ENCODE measurements at regions not wholly inside any gene's neighbourhood (a gene's known extent, or its start where the extent isn't known, plus 50 kb on each side); places are given as distances from the start of the nearest gene placed in this dataset.
A peak's percentile ranks its signal among the peaks of the same experiment; 100 is the strongest.

GRCh38 chr4:81732980-81733379, 261.3 kb upstream of the RASGEF1B start:
- H3K27me3 ChIP-seq (ENCODE audit: insufficient read depth, low read length, poor library complexity): no peaks in the 10 kb centered on the region
- no peak overlapping the region for H3K4me2 ChIP-seq (ENCODE audit: low read length)
- no peak overlapping the region for H4K8ac ChIP-seq (ENCODE audit: low read depth, low read length)
- no peaks in the 10 kb centered on the region for H3K79me2 ChIP-seq (ENCODE audit: control insufficient read depth, insufficient read depth, low read length)
- H3K18ac ChIP-seq (ENCODE audit: low read length): no peak overlapping the region
- H3K79me1 ChIP-seq (ENCODE audit: low read length): no peaks in the 10 kb centered on the region
- H2AK5ac ChIP-seq (ENCODE audit: low read length): no peak overlapping the region
- no peak overlapping the region for H2BK15ac ChIP-seq (replicated peaks; ENCODE audit: low read depth)
- no peak overlapping the region for H2BK120ac ChIP-seq (ENCODE audit: low read depth, low read length)
- no peak overlapping the region for H3K56ac ChIP-seq (ENCODE audit: low read length)
- no peaks in the 10 kb centered on the region for H3K4me1 ChIP-seq (ENCODE audit: control insufficient read depth, low read depth, low read length)
- no peak overlapping the region for H3K4ac ChIP-seq (ENCODE audit: low read depth, low read length)
- H4K5ac ChIP-seq (ENCODE audit: low read length): no peak overlapping the region
- H3K27ac ChIP-seq (ENCODE audit: low read depth, low read length): no peak overlapping the region
- no peak overlapping the region for H3K4me3 ChIP-seq (ENCODE audit: low read length)
- no peaks in the 10 kb centered on the region for H3K36me3 ChIP-seq (ENCODE audit: control insufficient read depth, insufficient read depth, low read length)
- no peak overlapping the region for H3K23ac ChIP-seq (ENCODE audit: low read length)
- H3K9ac ChIP-seq (ENCODE audit: low read length): no peak overlapping the region
- WGBS (ENCODE audit: extremely low coverage, insufficient coverage, low lambda C conversion rate): no CpG with 5 or more reads among the region's 1 CpG
- H2BK5ac ChIP-seq (ENCODE audit: low read length): no peak overlapping the region
- no peak for DNase-seq

GRCh38 chr4:81724925-81725329, 253.2 kb upstream of the RASGEF1B start:
- no peak overlapping the region for H3K4me2 ChIP-seq (ENCODE audit: low read length)
- H3K4ac ChIP-seq (ENCODE audit: low read depth, low read length): no peak overlapping the region
- H3K9ac ChIP-seq (ENCODE audit: low read length): no peak overlapping the region
- H2BK5ac ChIP-seq (ENCODE audit: low read length): no peak overlapping the region
- H3K4me1 ChIP-seq (ENCODE audit: control insufficient read depth, low read depth, low read length): no peaks in the 10 kb centered on the region
- peak; percentile 87 for DNase-seq
- H3K56ac ChIP-seq (ENCODE audit: low read length): no peak overlapping the region
- no peak overlapping the region for H2BK120ac ChIP-seq (ENCODE audit: low read depth, low read length)
- H3K36me3 ChIP-seq (ENCODE audit: control insufficient read depth, insufficient read depth, low read length): no peaks in the 10 kb centered on the region
- no peak overlapping the region for H3K23ac ChIP-seq (ENCODE audit: low read length)
- no peak overlapping the region for H3K4me3 ChIP-seq (ENCODE audit: low read length)
- H3K79me2 ChIP-seq (ENCODE audit: control insufficient read depth, insufficient read depth, low read length): no peaks in the 10 kb centered on the region
- no peak overlapping the region for H4K5ac ChIP-seq (ENCODE audit: low read length)
- H4K8ac ChIP-seq (ENCODE audit: low read depth, low read length): no peak overlapping the region
- no peak overlapping the region for H2BK15ac ChIP-seq (replicated peaks; ENCODE audit: low read depth)
- no peaks in the 10 kb centered on the region for H3K79me1 ChIP-seq (ENCODE audit: low read length)
- no CpG with 5 or more reads among the region's 2 CpGs for WGBS (ENCODE audit: extremely low coverage, insufficient coverage, low lambda C conversion rate)
- H2AK5ac ChIP-seq (ENCODE audit: low read length): no peak overlapping the region
- no peak overlapping the region for H3K27ac ChIP-seq (ENCODE audit: low read depth, low read length)
- no peak overlapping the region for H3K18ac ChIP-seq (ENCODE audit: low read length)
- no peaks in the 10 kb centered on the region for H3K27me3 ChIP-seq (ENCODE audit: insufficient read depth, low read length, poor library complexity)

GRCh38 chr4:81723927-81724587, 252.3 kb upstream of the RASGEF1B start:
- Histone ChIP-seq H4K8ac (ENCODE audit: low read depth, low read length) (no peak overlapping the region), H3K9ac (ENCODE audit: low read length) (no peak overlapping the region), H3K27ac (ENCODE audit: low read depth, low read length) (no peak overlapping the region), H3K79me1 (ENCODE audit: low read length) (no peaks in the 10 kb centered on the region), H3K27me3 (ENCODE audit: insufficient read depth, low read length, poor library complexity) (no peaks in the 10 kb centered on the region), H2BK15ac (replicated peaks; ENCODE audit: low read depth) (no peak overlapping the region), H2BK120ac (ENCODE audit: low read depth, low read length) (no peak overlapping the region), H3K56ac (ENCODE audit: low read length) (no peak overlapping the region), H2BK5ac (ENCODE audit: low read length) (no peak overlapping the region), H3K36me3 (ENCODE audit: control insufficient read depth, insufficient read depth, low read length) (no peaks in the 10 kb centered on the region), H3K23ac (ENCODE audit: low read length) (no peak overlapping the region), H4K5ac (ENCODE audit: low read length) (no peak overlapping the region), H3K79me2 (ENCODE audit: control insufficient read depth, insufficient read depth, low read length) (no peaks in the 10 kb centered on the region), H3K4me2 (ENCODE audit: low read length) (no peak overlapping the region), H3K18ac (ENCODE audit: low read length) (no peak overlapping the region), H3K4me1 (ENCODE audit: control insufficient read depth, low read depth, low read length) (no peaks in the 10 kb centered on the region), H2AK5ac (ENCODE audit: low read length) (no peak overlapping the region), H3K4ac (ENCODE audit: low read depth, low read length) (no peak overlapping the region), H3K4me3 (ENCODE audit: low read length) (no peak overlapping the region)
- no CpG with 5 or more reads among the region's 3 CpGs for WGBS (ENCODE audit: extremely low coverage, insufficient coverage, low lambda C conversion rate)
- no peak for DNase-seq

- no peak for DNase-seq
- Histone ChIP-seq H3K18ac (ENCODE audit: low read length) (no peak overlapping the region), H3K27me3 (ENCODE audit: insufficient read depth, low read length, poor library complexity) (no peaks in the 10 kb centered on the region), H2AK5ac (ENCODE audit: low read length) (no peak overlapping the region), H3K79me2 (ENCODE audit: control insufficient read depth, insufficient read depth, low read length) (no peaks in the 10 kb centered on the region), H3K9ac (ENCODE audit: low read length) (no peak overlapping the region), H3K27ac (ENCODE audit: low read depth, low read length) (no peak overlapping the region), H3K56ac (ENCODE audit: low read length) (no peak overlapping the region), H4K5ac (ENCODE audit: low read length) (no peak overlapping the region), H3K4me2 (ENCODE audit: low read length) (no peak overlapping the region), H3K79me1 (ENCODE audit: low read length) (no peaks in the 10 kb centered on the region), H3K4me3 (ENCODE audit: low read length) (no peak overlapping the region), H3K36me3 (ENCODE audit: control insufficient read depth, insufficient read depth, low read length) (no peaks in the 10 kb centered on the region), H3K4me1 (ENCODE audit: control insufficient read depth, low read depth, low read length) (no peaks in the 10 kb centered on the region), H3K23ac (ENCODE audit: low read length) (no peak overlapping the region), H2BK15ac (replicated peaks; ENCODE audit: low read depth) (no peak overlapping the region), H2BK5ac (ENCODE audit: low read length) (no peak overlapping the region), H3K4ac (ENCODE audit: low read depth, low read length) (no peak overlapping the region), H4K8ac (ENCODE audit: low read depth, low read length) (no peak overlapping the region), H2BK120ac (ENCODE audit: low read depth, low read length) (no peak overlapping the region)
- no CpG with 5 or more reads among the region's 3 CpGs for WGBS (ENCODE audit: extremely low coverage, insufficient coverage, low lambda C conversion rate)
Measured at GRCh38 chr4:81723019-81723884, 251.5 kb upstream of the RASGEF1B start.

GRCh38 chr4:81722290-81722851, 250.7 kb upstream of the RASGEF1B start:
- Histone ChIP-seq H3K36me3 (ENCODE audit: control insufficient read depth, insufficient read depth, low read length) (no peaks in the 10 kb centered on the region), H3K9ac (ENCODE audit: low read length) (no peak overlapping the region), H3K79me1 (ENCODE audit: low read length) (no peaks in the 10 kb centered on the region), H4K5ac (ENCODE audit: low read length) (no peak overlapping the region), H3K4me2 (ENCODE audit: low read length) (no peak overlapping the region), H3K18ac (ENCODE audit: low read length) (no peak overlapping the region), H2BK5ac (ENCODE audit: low read length) (no peak overlapping the region), H3K4ac (ENCODE audit: low read depth, low read length) (no peak overlapping the region), H4K8ac (ENCODE audit: low read depth, low read length) (no peak overlapping the region), H3K79me2 (ENCODE audit: control insufficient read depth, insufficient read depth, low read length) (no peaks in the 10 kb centered on the region), H2BK120ac (ENCODE audit: low read depth, low read length) (no peak overlapping the region), H3K23ac (ENCODE audit: low read length) (no peak overlapping the region), H3K4me3 (ENCODE audit: low read length) (no peak overlapping the region), H2BK15ac (replicated peaks; ENCODE audit: low read depth) (no peak overlapping the region), H3K27ac (ENCODE audit: low read depth, low read length) (no peak overlapping the region), H3K56ac (ENCODE audit: low read length) (no peak overlapping the region), H3K4me1 (ENCODE audit: control insufficient read depth, low read depth, low read length) (no peaks in the 10 kb centered on the region), H2AK5ac (ENCODE audit: low read length) (no peak overlapping the region), H3K27me3 (ENCODE audit: insufficient read depth, low read length, poor library complexity) (no peaks in the 10 kb centered on the region)
- no CpG with 5 or more reads among the region's 9 CpGs for WGBS (ENCODE audit: extremely low coverage, insufficient coverage, low lambda C conversion rate)
- no peak for DNase-seq

All from mesendoderm (in vitro differentiated cells).